ENCODE measurements at regions not wholly inside any gene's neighbourhood (a gene's known extent, or its start where the extent isn't known, plus 50 kb on each side); places are given as distances from the start of the nearest gene placed in this dataset.

DNA sequence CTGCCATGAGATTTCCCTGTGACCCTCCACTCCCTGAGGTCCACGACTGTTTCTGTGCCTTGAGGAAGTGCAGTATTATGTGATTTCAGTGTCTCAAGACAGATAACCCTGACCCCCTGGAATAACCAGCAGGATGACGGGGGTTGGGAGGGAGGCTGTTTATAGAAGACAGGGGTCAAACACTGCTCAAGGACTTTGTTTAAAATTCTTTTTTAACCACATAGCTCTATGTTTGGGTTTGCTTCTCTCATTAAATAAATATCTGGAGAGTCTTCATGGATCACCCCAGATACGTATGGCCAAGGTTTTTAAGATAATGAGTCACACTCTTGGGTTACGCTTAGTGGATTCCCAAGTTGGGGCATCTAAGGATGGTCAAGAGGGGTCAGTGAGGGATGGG, 523.8 kb upstream of the TNP1 start:
- ChIA-PET POLR2A (no interaction called here), CTCF (no interaction called here)
- no peak overlapping the region for H3K4me3 ChIP-seq (ENCODE audit: control extremely low read depth in 1 of 5, extremely low read depth in 1 of 5, insufficient read depth in 1 of 5, low read depth in 2 of 5, low read length in 4 of 5)
- H3K9me3 Mint-ChIP-seq (ENCODE audit: insufficient read depth): peaks cover 6% of the 10 kb centered on the region
- no peaks in the 10 kb centered on the region for H4K20me1 ChIP-seq (ENCODE audit: control insufficient read depth, insufficient read depth, low read length, poor library complexity, severe bottlenecking)
- no peaks in the 10 kb centered on the region for H3K27me3 ChIP-seq (replicated peaks in 1 of 4; ENCODE audit: control extremely low read depth in 1 of 4, control insufficient read depth in 3 of 4, insufficient read depth in 4 of 4, low read length in 3 of 4)
- no peak overlapping the region for H3K9ac ChIP-seq (ENCODE audit: low read length)
- H3K4me1 Mint-ChIP-seq: no peaks in the 10 kb centered on the region
- no peaks in the 10 kb centered on the region for H3K4me1 ChIP-seq (ENCODE audit: control insufficient read depth in 2 of 2, insufficient read depth in 2 of 2, low read length in 2 of 2)
- H3K27me3 Mint-ChIP-seq: peaks cover 10% of the 10 kb centered on the region
- H3K36me3 ChIP-seq (replicated peaks in 1 of 2; ENCODE audit: control extremely low read depth in 1 of 2, control insufficient read depth in 1 of 2, extremely low read depth in 1 of 2, insufficient read depth in 2 of 2, low read length in 1 of 2): no peaks in the 10 kb centered on the region
- WGBS (ENCODE audit: insufficient coverage): 76% methylated on average over 3 of the region's 4 CpGs
- H3K4me2 ChIP-seq (replicated peaks; ENCODE audit: low read depth, low read length, poor library complexity, severe bottlenecking): no peak overlapping the region
- TF ChIP-seq EZH2 (IDR thresholded peaks at IDR 0.05; ENCODE audit: borderline replicate concordance, insufficient read depth, low read depth, low read length, poor library complexity, severe bottlenecking) (no peak), CTCF (IDR thresholded peaks at IDR 0.05) (no peak)
- H2AFZ ChIP-seq (ENCODE audit: insufficient read depth, low read depth, low read length, poor library complexity, severe bottlenecking): no peak overlapping the region
- H3K27ac ChIP-seq (ENCODE audit: low read length in 2 of 2): no peak overlapping the region
- H3K79me2 ChIP-seq (ENCODE audit: control insufficient read depth, insufficient read depth, low read length): no peaks in the 10 kb centered on the region
- no peak overlapping the region for H3K27ac Mint-ChIP-seq
- ATAC-seq (ENCODE audit: low read depth) (no peak), DNase-seq (no peak)
- intact Hi-C loops (cut with micrococcal nuclease): no loop called here
- H3K9me3 ChIP-seq (ENCODE audit: control extremely low read depth in 1 of 3, control insufficient read depth in 2 of 3, insufficient read depth in 1 of 3, low read length in 2 of 3): peaks cover 0 to 8% (median 0%) of the 10 kb centered on the region in 3 donors
- H3K4me3 Mint-ChIP-seq: no peak overlapping the region

DNA sequence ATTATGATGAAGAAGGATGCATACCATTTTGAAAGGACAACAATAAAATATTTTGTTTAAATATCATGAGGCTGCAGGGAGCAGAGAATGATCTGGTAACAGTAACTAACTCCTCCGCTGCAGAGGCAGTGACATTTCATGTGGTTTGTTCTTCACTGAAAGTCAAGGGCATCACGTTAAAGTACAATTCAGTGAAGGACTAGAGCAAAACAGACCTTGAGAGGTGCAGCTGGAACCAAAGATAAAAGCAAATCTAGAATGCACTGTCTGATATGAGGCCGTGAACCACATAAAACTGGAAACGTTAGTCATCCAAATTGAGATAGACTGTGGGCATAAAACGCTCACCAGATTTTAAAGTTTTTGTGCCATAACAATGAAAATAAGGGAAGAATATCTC, 522.9 kb upstream of the TNP1 start:
- H3K9ac ChIP-seq (ENCODE audit: low read length): no peak overlapping the region
- ChIA-PET CTCF (no interaction called here), POLR2A (no interaction called here)
- H2AFZ ChIP-seq (ENCODE audit: insufficient read depth, low read depth, low read length, poor library complexity, severe bottlenecking): no peak overlapping the region
- H3K9me3 ChIP-seq (ENCODE audit: control extremely low read depth in 1 of 3, control insufficient read depth in 2 of 3, insufficient read depth in 1 of 3, low read length in 2 of 3): peaks cover 0 to 8% (median 0%) of the 10 kb centered on the region in 3 donors
- no peak overlapping the region for H3K4me3 ChIP-seq (ENCODE audit: control extremely low read depth in 1 of 5, extremely low read depth in 1 of 5, insufficient read depth in 1 of 5, low read depth in 2 of 5, low read length in 4 of 5)
- no peaks in the 10 kb centered on the region for H3K27me3 ChIP-seq (replicated peaks in 1 of 4; ENCODE audit: control extremely low read depth in 1 of 4, control insufficient read depth in 3 of 4, insufficient read depth in 4 of 4, low read length in 3 of 4)
- no peak overlapping the region for H3K27ac Mint-ChIP-seq
- DNase-seq (no peak), ATAC-seq (ENCODE audit: low read depth) (no peak)
- WGBS (ENCODE audit: insufficient coverage): 95% methylated on average over 2 of the region's 5 CpGs
- TF ChIP-seq EZH2 (IDR thresholded peaks at IDR 0.05; ENCODE audit: borderline replicate concordance, insufficient read depth, low read depth, low read length, poor library complexity, severe bottlenecking) (no peak), CTCF (IDR thresholded peaks at IDR 0.05) (no peak)
- H3K27ac ChIP-seq (ENCODE audit: low read length in 2 of 2): no peak overlapping the region
- H3K79me2 ChIP-seq (ENCODE audit: control insufficient read depth, insufficient read depth, low read length): no peaks in the 10 kb centered on the region
- H3K36me3 ChIP-seq (replicated peaks in 1 of 2; ENCODE audit: control extremely low read depth in 1 of 2, control insufficient read depth in 1 of 2, extremely low read depth in 1 of 2, insufficient read depth in 2 of 2, low read length in 1 of 2): no peaks in the 10 kb centered on the region
- no peak overlapping the region for H3K4me2 ChIP-seq (replicated peaks; ENCODE audit: low read depth, low read length, poor library complexity, severe bottlenecking)
- H3K27me3 Mint-ChIP-seq: peaks cover 10% of the 10 kb centered on the region
- H3K4me1 Mint-ChIP-seq: no peaks in the 10 kb centered on the region
- H4K20me1 ChIP-seq (ENCODE audit: control insufficient read depth, insufficient read depth, low read length, poor library complexity, severe bottlenecking): no peaks in the 10 kb centered on the region
- peaks cover 6% of the 10 kb centered on the region for H3K9me3 Mint-ChIP-seq (ENCODE audit: insufficient read depth)
- intact Hi-C loops (cut with micrococcal nuclease): no loop called here
- H3K4me1 ChIP-seq (ENCODE audit: control insufficient read depth in 2 of 2, insufficient read depth in 2 of 2, low read length in 2 of 2): no peaks in the 10 kb centered on the region
- H3K4me3 Mint-ChIP-seq: no peak overlapping the region
